Keratinocyte (primary cell): ENCODE measurements at regions not wholly inside any gene's neighbourhood (a gene's known extent, or its start where the extent isn't known, plus 50 kb on each side); places are given as distances from the start of the nearest gene placed in this dataset.

Experiments
- DNase-seq: peaks from one replicate; pipeline ENCODE4 v3.0.0-alpha.2; 2011; ENCODE audit warnings: low read depth, missing footprints, low spot score
- FAIRE-seq: peaks from 2 replicates; lab custom pipeline; 2011; peaks lifted over from hg19 to GRCh38; lab: Jason Lieb, UNC
- H2AFZ ChIP-seq: 2 replicates; pipeline ENCODE4 v1.6.0; 2012; ENCODE audit warnings: low read length, control low read depth, inconsistent platforms; ENCODE audit not compliant: control insufficient read depth
- H3K27ac ChIP-seq: 2 replicates; pipeline ENCODE4 v1.5.1; 2011; ENCODE audit warnings: low read length; ENCODE audit not compliant: control insufficient read depth, insufficient read depth
- H3K27me3 ChIP-seq: 3 replicates; pipeline ENCODE4 v1.6.0; 2011; ENCODE audit warnings: low read length; ENCODE audit not compliant: control insufficient read depth, insufficient read depth; ENCODE audit errors: extremely low read depth
- H3K36me3 ChIP-seq, 2 experiments: 2 replicates in 1 of 2; 3 replicates in 1 of 2; pipeline ENCODE4 v1.5.1; 2011; ENCODE audit warnings: low read length in 2 of 2, mild to moderate bottlenecking in 1 of 2; ENCODE audit not compliant: control insufficient read depth in 2 of 2, insufficient read depth in 2 of 2; ENCODE audit errors: extremely low read depth in 1 of 2
- H3K4me1 ChIP-seq: 3 replicates; pipeline ENCODE4 v1.5.1; 2011; ENCODE audit warnings: low read length; ENCODE audit not compliant: control insufficient read depth, insufficient read depth; ENCODE audit errors: extremely low read depth
- H3K4me2 ChIP-seq: 3 replicates; pipeline ENCODE4 v1.6.0; 2011; ENCODE audit warnings: low read depth, low read length; ENCODE audit not compliant: control insufficient read depth, insufficient read depth; ENCODE audit errors: extremely low read depth
- H3K4me3 ChIP-seq, 3 experiments: fragments of 200-600 bp in 1 of 3; sonication (generic) in 1 of 3; 2 replicates in 2 of 3; 3 replicates in 1 of 3; pipeline ENCODE4 v1.5.1; 2011 to 2016; ENCODE audit warnings: low read length in 3 of 3, mild to moderate bottlenecking in 3 of 3, control low read depth in 2 of 3, inconsistent platforms in 1 of 3, low read depth in 1 of 3, mixed read lengths in 1 of 3, mixed run types in 1 of 3, moderate library complexity in 1 of 3; ENCODE audit not compliant: control insufficient read depth in 2 of 3, insufficient read depth in 2 of 3; ENCODE audit errors: extremely low read depth in 1 of 3
- H3K79me2 ChIP-seq: 2 replicates; pipeline ENCODE4 v1.6.0; 2012; ENCODE audit warnings: low read length; ENCODE audit not compliant: control insufficient read depth, insufficient read depth
- H3K9ac ChIP-seq: 3 replicates; pipeline ENCODE4 v1.6.0; 2011; ENCODE audit warnings: low read length; ENCODE audit not compliant: control insufficient read depth, insufficient read depth; ENCODE audit errors: extremely low read depth
- H3K9me1 ChIP-seq: 3 replicates; pipeline ENCODE4 v1.6.0; 2011; ENCODE audit warnings: low read length; ENCODE audit not compliant: control insufficient read depth, insufficient read depth; ENCODE audit errors: extremely low read depth
- H3K9me3 ChIP-seq: 2 replicates; pipeline ENCODE4 v1.5.1; 2012; ENCODE audit warnings: low read depth, low read length; ENCODE audit not compliant: control insufficient read depth
- H4K20me1 ChIP-seq: 3 replicates; pipeline ENCODE4 v1.6.0; 2011; ENCODE audit warnings: low read length; ENCODE audit not compliant: control insufficient read depth, insufficient read depth; ENCODE audit errors: extremely low read depth
- EZH2 ChIP-seq: IDR thresholded peaks from one replicate; pipeline ENCODE4 v1.6.1; 2012; ENCODE audit warnings: inconsistent platforms, mild to moderate bottlenecking, low read length, moderate library complexity
- dilution Hi-C: fragments of 300-500 bp; cut with MboI; formaldehyde crosslinking; loops from one replicate; pipeline ENCODE4 v1.7.0; 2020; ENCODE audit warnings: low sequenced_read_pairs; ENCODE audit not compliant: extremely low pct_ligation_motif_present
- TF ChIP-seq, protein P1 (sequence below), 3 experiments: IDR thresholded peaks in 1 of 3; conservative IDR thresholded peaks in 1 of 3; optimal IDR thresholded peaks in 1 of 3; 2 replicates in 2 of 3; 3 replicates in 1 of 3; pipeline versions ENCODE3 to v1.5.1; 2011; ENCODE audit warnings: low read length in 3 of 3, mild to moderate bottlenecking in 3 of 3, moderate library complexity in 2 of 3, control low read depth in 1 of 3, inconsistent platforms in 1 of 3; ENCODE audit not compliant: insufficient read depth in 2 of 3; ENCODE audit errors: extremely low read depth in 1 of 3

DNA sequence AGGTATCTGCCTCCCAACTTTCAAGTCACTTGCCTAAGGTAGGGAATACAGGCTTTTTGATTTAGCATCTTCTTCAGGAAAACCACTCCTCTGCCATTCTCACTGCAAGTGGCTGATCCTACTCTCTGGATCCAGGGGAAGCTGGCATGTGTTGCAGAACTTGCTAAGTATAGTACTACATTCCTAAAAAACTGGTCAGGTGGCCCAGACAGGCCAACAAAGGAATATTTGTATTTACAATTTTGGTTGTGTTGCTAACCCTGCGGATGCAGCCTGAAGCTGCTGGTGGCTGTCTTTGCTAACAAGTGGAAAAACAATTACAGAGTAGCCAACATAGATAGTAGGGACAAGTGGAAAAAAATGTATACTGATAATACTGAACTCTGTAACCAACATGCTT lies 222.5 kb upstream of the STARD13 start:
- peaks cover 9% of the 10 kb centered on the region for H3K4me1 ChIP-seq
- FAIRE-seq (no peak), DNase-seq (no peak)
- TF ChIP-seq, protein P1, sequence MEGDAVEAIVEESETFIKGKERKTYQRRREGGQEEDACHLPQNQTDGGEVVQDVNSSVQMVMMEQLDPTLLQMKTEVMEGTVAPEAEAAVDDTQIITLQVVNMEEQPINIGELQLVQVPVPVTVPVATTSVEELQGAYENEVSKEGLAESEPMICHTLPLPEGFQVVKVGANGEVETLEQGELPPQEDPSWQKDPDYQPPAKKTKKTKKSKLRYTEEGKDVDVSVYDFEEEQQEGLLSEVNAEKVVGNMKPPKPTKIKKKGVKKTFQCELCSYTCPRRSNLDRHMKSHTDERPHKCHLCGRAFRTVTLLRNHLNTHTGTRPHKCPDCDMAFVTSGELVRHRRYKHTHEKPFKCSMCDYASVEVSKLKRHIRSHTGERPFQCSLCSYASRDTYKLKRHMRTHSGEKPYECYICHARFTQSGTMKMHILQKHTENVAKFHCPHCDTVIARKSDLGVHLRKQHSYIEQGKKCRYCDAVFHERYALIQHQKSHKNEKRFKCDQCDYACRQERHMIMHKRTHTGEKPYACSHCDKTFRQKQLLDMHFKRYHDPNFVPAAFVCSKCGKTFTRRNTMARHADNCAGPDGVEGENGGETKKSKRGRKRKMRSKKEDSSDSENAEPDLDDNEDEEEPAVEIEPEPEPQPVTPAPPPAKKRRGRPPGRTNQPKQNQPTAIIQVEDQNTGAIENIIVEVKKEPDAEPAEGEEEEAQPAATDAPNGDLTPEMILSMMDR (optimal IDR thresholded peaks at IDR 0.05 in 1 of 3, IDR thresholded peaks at IDR 0.05 in 1 of 3, conservative IDR thresholded peaks at IDR 0.05 in 1 of 3; ENCODE audit: extremely low read depth in 1 of 3, insufficient read depth in 2 of 3, low read length in 3 of 3) = no peak
- TF ChIP-seq EZH2 = no peak
- dilution Hi-C loops = no loop called here
- no peaks in the 10 kb centered on the region for H3K9me3 ChIP-seq
- H2AFZ ChIP-seq = no peak overlapping the region
- H3K27ac ChIP-seq = no peak overlapping the region
- no peak overlapping the region for H3K4me2 ChIP-seq
- no peaks in the 10 kb centered on the region for H3K9me1 ChIP-seq
- no peak overlapping the region for H3K9ac ChIP-seq
- no peaks in the 10 kb centered on the region for H3K27me3 ChIP-seq
- no peaks in the 10 kb centered on the region for H3K36me3 ChIP-seq
- H3K79me2 ChIP-seq = no peaks in the 10 kb centered on the region
- no peak overlapping the region for H3K4me3 ChIP-seq
- H4K20me1 ChIP-seq = no peaks in the 10 kb centered on the region

DNA sequence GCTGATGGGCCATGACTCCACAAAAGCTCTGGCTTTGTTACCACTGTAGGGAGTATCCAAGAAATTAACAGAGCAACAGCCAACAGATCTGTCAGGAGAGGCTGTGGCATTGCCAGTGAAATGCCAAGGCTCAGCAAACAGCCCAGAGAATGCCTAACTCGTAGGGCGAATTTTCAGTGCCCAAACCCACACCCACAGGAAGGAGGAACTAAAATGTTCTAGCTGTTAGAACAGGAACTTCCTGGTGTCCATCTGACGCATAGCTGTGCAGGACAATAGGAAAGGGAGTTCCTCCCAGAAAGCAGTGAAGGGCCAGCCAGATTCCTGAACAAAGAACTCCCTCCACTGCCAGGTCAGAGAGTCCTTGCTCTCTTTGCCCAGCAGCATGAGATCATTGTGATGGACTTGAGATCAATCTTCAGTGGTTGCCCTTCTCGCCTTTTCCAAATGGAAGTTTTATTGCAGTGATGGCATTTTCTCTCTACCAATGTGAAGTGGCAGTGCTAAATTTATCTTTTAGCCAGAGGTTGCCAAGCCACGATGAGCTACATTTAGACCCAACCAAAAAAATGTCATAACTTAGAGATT lies 224.2 kb upstream of the STARD13 start:
- Histone ChIP-seq H3K27me3 (no peaks in the 10 kb centered on the region), H3K9me1 (no peaks in the 10 kb centered on the region), H3K9me3 (no peaks in the 10 kb centered on the region), H3K4me3 (no peak overlapping the region), H3K79me2 (no peaks in the 10 kb centered on the region), H4K20me1 (no peaks in the 10 kb centered on the region), H3K9ac (no peak overlapping the region), H3K36me3 (no peaks in the 10 kb centered on the region), H3K4me2 (peak overlapping the region; percentile 7), H3K4me1 (peaks cover 15% of the 10 kb centered on the region), H3K27ac (no peak overlapping the region), H2AFZ (peak overlapping the region; percentile 69)
- TF ChIP-seq, protein P1 (optimal IDR thresholded peaks at IDR 0.05 in 1 of 3, IDR thresholded peaks at IDR 0.05 in 1 of 3, conservative IDR thresholded peaks at IDR 0.05 in 1 of 3; ENCODE audit: extremely low read depth in 1 of 3, insufficient read depth in 2 of 3, low read length in 3 of 3) = peak in 1 of 3 experiments; percentile 29
- TF ChIP-seq EZH2 = no peak
- DNase-seq (no peak), FAIRE-seq (peak; percentile 79)
- dilution Hi-C loops = no loop called here
